ENCODE measurements at regions not wholly inside any gene's neighbourhood (a gene's known extent, or its start where the extent isn't known, plus 50 kb on each side); places are given as distances from the start of the nearest gene placed in this dataset.
A peak's percentile ranks its signal among the peaks of the same experiment; 100 is the strongest.

DNA sequence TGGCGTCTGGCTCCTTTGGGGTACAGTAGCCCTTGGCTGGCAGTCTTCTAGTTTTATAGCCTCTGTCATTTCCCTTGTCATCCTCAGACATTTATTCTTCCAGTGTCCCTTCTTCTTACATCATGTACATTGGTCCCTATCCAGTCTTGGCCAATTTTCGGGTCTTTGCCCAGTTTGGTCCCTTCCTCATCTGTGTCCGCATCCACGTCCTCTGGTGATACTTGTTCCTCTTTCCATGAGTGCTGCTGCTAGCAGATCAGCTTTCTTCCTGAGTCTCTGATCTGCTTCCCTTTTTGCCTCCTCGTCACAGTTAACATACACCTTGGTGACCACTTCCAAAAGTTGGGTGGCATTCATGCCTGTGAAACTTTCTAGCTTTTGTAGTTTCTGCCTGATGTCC is 86.2 kb upstream of the GPR6 start:
- Histone ChIP-seq H3K27me3 (ENCODE audit: insufficient read depth, poor library complexity, severe bottlenecking) (no peaks in the 10 kb centered on the region), H3K36me3 (ENCODE audit: low read depth) (no peaks in the 10 kb centered on the region), H3K4me1 (ENCODE audit: insufficient read depth, poor library complexity, severe bottlenecking) (peaks cover 10% of the 10 kb centered on the region), H3K9me3 (ENCODE audit: severe bottlenecking) (no peaks in the 10 kb centered on the region), H3K27ac (ENCODE audit: poor library complexity, severe bottlenecking) (no peak overlapping the region), H3K4me3 (ENCODE audit: severe bottlenecking) (no peak overlapping the region)
- DNase-seq (ENCODE audit: low spot score) (no peak), ATAC-seq (ENCODE audit: low read depth) (no peak)
- TF ChIP-seq, protein P1, sequence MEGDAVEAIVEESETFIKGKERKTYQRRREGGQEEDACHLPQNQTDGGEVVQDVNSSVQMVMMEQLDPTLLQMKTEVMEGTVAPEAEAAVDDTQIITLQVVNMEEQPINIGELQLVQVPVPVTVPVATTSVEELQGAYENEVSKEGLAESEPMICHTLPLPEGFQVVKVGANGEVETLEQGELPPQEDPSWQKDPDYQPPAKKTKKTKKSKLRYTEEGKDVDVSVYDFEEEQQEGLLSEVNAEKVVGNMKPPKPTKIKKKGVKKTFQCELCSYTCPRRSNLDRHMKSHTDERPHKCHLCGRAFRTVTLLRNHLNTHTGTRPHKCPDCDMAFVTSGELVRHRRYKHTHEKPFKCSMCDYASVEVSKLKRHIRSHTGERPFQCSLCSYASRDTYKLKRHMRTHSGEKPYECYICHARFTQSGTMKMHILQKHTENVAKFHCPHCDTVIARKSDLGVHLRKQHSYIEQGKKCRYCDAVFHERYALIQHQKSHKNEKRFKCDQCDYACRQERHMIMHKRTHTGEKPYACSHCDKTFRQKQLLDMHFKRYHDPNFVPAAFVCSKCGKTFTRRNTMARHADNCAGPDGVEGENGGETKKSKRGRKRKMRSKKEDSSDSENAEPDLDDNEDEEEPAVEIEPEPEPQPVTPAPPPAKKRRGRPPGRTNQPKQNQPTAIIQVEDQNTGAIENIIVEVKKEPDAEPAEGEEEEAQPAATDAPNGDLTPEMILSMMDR (IDR thresholded peaks at IDR 0.05; ENCODE audit: poor library complexity, severe bottlenecking) = no peak

DNA sequence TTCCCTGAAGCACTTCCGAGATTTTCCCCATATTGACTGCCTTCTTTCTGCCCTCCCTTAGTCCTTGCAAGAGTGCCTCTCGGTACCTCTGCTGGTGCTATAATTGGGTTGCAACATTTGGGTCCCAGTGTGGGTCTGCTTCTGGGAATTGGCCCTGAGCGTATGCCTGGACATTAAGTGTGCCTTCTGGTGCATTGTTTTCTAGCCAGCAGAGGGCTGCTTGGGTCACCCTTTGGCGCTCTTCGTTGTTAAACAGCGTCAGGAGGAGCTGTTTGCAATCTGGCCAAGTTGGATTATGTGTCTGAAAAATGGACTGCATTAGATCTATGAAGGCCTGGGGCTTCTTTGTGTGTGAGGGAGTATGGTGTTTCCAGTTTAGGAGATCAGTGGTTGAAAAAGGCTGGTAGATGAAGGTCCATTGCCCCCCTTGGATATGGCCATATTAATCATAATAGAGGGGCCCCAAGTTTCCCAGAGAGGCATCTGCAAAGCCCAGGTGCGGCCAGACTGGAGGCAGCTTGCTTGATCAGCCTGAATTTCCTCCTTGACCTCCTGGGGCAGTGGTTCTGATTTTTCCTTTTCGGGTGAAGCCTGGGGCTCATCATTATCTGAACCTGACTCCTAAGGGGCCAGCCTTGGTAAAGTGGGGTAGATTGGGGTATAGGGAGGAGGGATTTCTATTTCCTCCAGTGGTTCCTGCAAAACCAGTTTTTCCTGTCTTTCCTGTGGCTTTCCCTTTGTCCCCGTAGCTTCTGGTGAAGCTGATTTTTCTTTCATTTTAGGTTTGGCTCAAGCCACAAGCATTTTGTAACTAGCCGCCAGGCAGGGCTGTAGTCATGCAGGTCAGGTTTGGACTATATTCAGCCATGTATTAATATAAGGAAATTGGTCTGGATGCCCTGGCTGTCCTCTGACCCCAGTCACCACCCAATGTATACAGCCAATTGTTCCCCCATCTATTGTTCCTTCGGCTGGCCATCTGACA is 85.4 kb upstream of the GPR6 start:
- Histone ChIP-seq H3K9me3 (ENCODE audit: severe bottlenecking) (no peaks in the 10 kb centered on the region), H3K36me3 (ENCODE audit: low read depth) (no peaks in the 10 kb centered on the region), H3K4me1 (ENCODE audit: insufficient read depth, poor library complexity, severe bottlenecking) (peaks cover 10% of the 10 kb centered on the region), H3K27ac (ENCODE audit: poor library complexity, severe bottlenecking) (peak overlapping the region; percentile 20), H3K27me3 (ENCODE audit: insufficient read depth, poor library complexity, severe bottlenecking) (no peaks in the 10 kb centered on the region), H3K4me3 (ENCODE audit: severe bottlenecking) (no peak overlapping the region)
- DNase-seq (ENCODE audit: low spot score) (no peak), ATAC-seq (ENCODE audit: low read depth) (peak; percentile 90)
- TF ChIP-seq, protein P1 (IDR thresholded peaks at IDR 0.05; ENCODE audit: poor library complexity, severe bottlenecking) = peak; percentile 31

DNA sequence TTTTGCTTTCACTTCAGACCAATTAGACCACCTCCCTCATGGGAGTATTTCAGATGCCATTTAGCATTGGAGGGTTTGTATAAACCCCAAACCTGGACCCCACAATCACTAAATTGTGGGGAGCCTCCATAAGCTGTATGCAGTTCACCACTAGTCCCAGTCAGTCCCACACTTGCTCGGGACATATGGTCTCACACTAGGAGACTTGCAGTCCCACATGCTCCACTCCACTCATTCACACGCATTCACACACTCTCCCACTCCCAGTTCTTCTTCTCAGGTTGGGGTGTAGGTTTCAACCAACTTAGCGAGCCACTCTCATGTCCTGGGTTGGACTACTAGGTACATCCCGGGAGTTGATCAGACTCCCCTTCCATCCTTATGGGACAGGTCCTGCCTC is 84.5 kb upstream of the GPR6 start:
- H3K9me3 ChIP-seq (ENCODE audit: severe bottlenecking) = no peaks in the 10 kb centered on the region
- peak overlapping the region; percentile 20 for H3K27ac ChIP-seq (ENCODE audit: poor library complexity, severe bottlenecking)
- H3K4me1 ChIP-seq (ENCODE audit: insufficient read depth, poor library complexity, severe bottlenecking) = peaks cover 10% of the 10 kb centered on the region
- H3K4me3 ChIP-seq (ENCODE audit: severe bottlenecking) = no peak overlapping the region
- TF ChIP-seq, protein P1 (IDR thresholded peaks at IDR 0.05; ENCODE audit: poor library complexity, severe bottlenecking) = no peak
- no peak for DNase-seq (ENCODE audit: low spot score)
- ATAC-seq (ENCODE audit: low read depth) = no peak
- no peaks in the 10 kb centered on the region for H3K27me3 ChIP-seq (ENCODE audit: insufficient read depth, poor library complexity, severe bottlenecking)
- no peaks in the 10 kb centered on the region for H3K36me3 ChIP-seq (ENCODE audit: low read depth)

DNA sequence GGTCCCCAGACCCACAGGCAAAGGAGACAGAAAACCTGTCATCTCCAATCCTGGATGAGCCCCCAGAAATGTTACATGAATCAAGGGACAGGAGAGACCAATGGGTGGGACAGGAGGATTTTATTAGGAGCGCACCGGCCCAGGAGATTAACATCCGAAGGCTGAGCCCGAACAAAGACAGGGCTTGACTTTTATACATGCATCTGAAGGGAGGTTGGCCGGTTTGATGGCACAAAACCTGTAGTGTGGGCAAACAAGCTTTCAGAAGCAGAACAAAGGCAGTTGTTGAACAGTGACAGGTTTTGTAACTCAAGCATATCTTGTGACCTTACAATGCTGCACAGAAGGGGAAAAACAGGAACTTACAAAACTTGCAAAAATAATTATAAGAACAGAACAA is 83.9 kb upstream of the GPR6 start:
- H3K27ac ChIP-seq (ENCODE audit: poor library complexity, severe bottlenecking) = no peak overlapping the region
- peaks cover 10% of the 10 kb centered on the region for H3K4me1 ChIP-seq (ENCODE audit: insufficient read depth, poor library complexity, severe bottlenecking)
- H3K36me3 ChIP-seq (ENCODE audit: low read depth) = no peaks in the 10 kb centered on the region
- TF ChIP-seq, protein P1 (IDR thresholded peaks at IDR 0.05; ENCODE audit: poor library complexity, severe bottlenecking) = no peak
- no peaks in the 10 kb centered on the region for H3K27me3 ChIP-seq (ENCODE audit: insufficient read depth, poor library complexity, severe bottlenecking)
- DNase-seq (ENCODE audit: low spot score) (no peak), ATAC-seq (ENCODE audit: low read depth) (no peak)
- no peaks in the 10 kb centered on the region for H3K9me3 ChIP-seq (ENCODE audit: severe bottlenecking)
- no peak overlapping the region for H3K4me3 ChIP-seq (ENCODE audit: severe bottlenecking)

DNA sequence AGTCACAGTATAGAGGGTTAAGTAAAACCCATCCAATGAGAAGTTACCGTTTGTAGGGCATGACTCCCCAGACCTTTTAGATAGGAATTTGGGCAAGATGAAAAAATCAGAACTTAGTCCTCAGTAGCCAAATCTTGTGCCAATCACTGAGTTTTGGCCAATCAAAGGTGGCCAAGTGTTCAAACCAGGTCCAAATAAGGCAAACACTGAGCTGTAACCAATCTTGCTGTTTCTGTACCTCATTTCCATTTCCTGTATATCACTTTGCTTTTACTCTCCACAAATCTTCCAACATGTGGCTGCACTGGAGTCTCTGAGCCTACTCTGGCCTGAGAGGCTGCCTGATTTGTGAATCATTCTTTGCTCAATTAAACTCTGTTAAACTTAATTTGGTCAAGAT is 81.8 kb upstream of the GPR6 start:
- no peak for DNase-seq (ENCODE audit: low spot score)
- no peaks in the 10 kb centered on the region for H3K27me3 ChIP-seq (ENCODE audit: insufficient read depth, poor library complexity, severe bottlenecking)
- no peaks in the 10 kb centered on the region for H3K9me3 ChIP-seq (ENCODE audit: severe bottlenecking)
- no peak for ATAC-seq (ENCODE audit: low read depth)
- TF ChIP-seq, protein P1 (IDR thresholded peaks at IDR 0.05; ENCODE audit: poor library complexity, severe bottlenecking) = no peak
- H3K27ac ChIP-seq (ENCODE audit: poor library complexity, severe bottlenecking) = no peak overlapping the region
- peaks cover 10% of the 10 kb centered on the region for H3K4me1 ChIP-seq (ENCODE audit: insufficient read depth, poor library complexity, severe bottlenecking)
- no peak overlapping the region for H3K4me3 ChIP-seq (ENCODE audit: severe bottlenecking)
- H3K36me3 ChIP-seq (ENCODE audit: low read depth) = no peaks in the 10 kb centered on the region
